AG08396 (cell line): ENCODE measurements at regions not wholly inside any gene's neighbourhood (a gene's known extent, or its start where the extent isn't known, plus 50 kb on each side); places are given as distances from the start of the nearest gene placed in this dataset.

ENCODE experiments used
- DNase-seq: peaks from one replicate; pipeline ENCODE4 v3.0.0; 2012; ENCODE audit warnings: low spot score, mixed read lengths

GRCh38 chr5:144972317-144972716 lies 801.6 kb downstream of the KCTD16 start:
- DNase-seq, result no peak

- DNase-seq, result no peak
These were observed 800.6 kb downstream of the KCTD16 start for GRCh38 chr5:144971108-144971850.

GRCh38 chr5:144960296-144960695 lies 789.6 kb downstream of the KCTD16 start:
- DNase-seq, result no peak

GRCh38 chr5:144958002-144958401 lies 787.3 kb downstream of the KCTD16 start:
- DNase-seq, result no peak

GRCh38 chr5:144950996-144951395 lies 780.3 kb downstream of the KCTD16 start:
- DNase-seq, result no peak

GRCh38 chr5:144947023-144947422 lies 776.4 kb downstream of the KCTD16 start:
- DNase-seq, result no peak

GRCh38 chr5:144945503-144945902 lies 774.8 kb downstream of the KCTD16 start:
- DNase-seq, result no peak

- no peak for DNase-seq
These were observed 774.3 kb downstream of the KCTD16 start for GRCh38 chr5:144944936-144945335.

- DNase-seq, result no peak
These were observed 770.3 kb downstream of the KCTD16 start for GRCh38 chr5:144941004-144941403.

- no peak for DNase-seq
These were observed 747.7 kb downstream of the KCTD16 start for GRCh38 chr5:144918371-144918770.

GRCh38 chr5:144915452-144915851 lies 744.8 kb downstream of the KCTD16 start:
- no peak for DNase-seq

GRCh38 chr5:144913661-144914060 lies 743.0 kb downstream of the KCTD16 start:
- no peak for DNase-seq

- DNase-seq, result no peak
These were observed 725.8 kb downstream of the KCTD16 start for GRCh38 chr5:144896473-144896872.

- no peak for DNase-seq
These were observed 716.0 kb downstream of the KCTD16 start for GRCh38 chr5:144886668-144887067.

GRCh38 chr5:144882739-144883283 lies 712.1 kb downstream of the KCTD16 start:
- no peak for DNase-seq

GRCh38 chr5:144880513-144880912 lies 709.8 kb downstream of the KCTD16 start:
- no peak for DNase-seq

GRCh38 chr5:144876990-144877389 lies 706.3 kb downstream of the KCTD16 start:
- no peak for DNase-seq

GRCh38 chr5:144873076-144873475 lies 702.4 kb downstream of the KCTD16 start:
- no peak for DNase-seq

- no peak for DNase-seq
These were observed 693.4 kb downstream of the KCTD16 start for GRCh38 chr5:144864118-144864517.

GRCh38 chr5:144857454-144857853 lies 686.8 kb downstream of the KCTD16 start:
- DNase-seq, result no peak

GRCh38 chr5:144844086-144844485 lies 673.4 kb downstream of the KCTD16 start:
- DNase-seq, result no peak

GRCh38 chr5:144832416-144832815 lies 661.7 kb downstream of the KCTD16 start:
- DNase-seq, result no peak

GRCh38 chr5:144831650-144832049 lies 661.0 kb downstream of the KCTD16 start:
- DNase-seq, result no peak

- no peak for DNase-seq
These were observed 651.8 kb downstream of the KCTD16 start for GRCh38 chr5:144822503-144822902.
